ENCODE measurements at regions not wholly inside any gene's neighbourhood (a gene's known extent, or its start where the extent isn't known, plus 50 kb on each side); places are given as distances from the start of the nearest gene placed in this dataset.

DNA sequence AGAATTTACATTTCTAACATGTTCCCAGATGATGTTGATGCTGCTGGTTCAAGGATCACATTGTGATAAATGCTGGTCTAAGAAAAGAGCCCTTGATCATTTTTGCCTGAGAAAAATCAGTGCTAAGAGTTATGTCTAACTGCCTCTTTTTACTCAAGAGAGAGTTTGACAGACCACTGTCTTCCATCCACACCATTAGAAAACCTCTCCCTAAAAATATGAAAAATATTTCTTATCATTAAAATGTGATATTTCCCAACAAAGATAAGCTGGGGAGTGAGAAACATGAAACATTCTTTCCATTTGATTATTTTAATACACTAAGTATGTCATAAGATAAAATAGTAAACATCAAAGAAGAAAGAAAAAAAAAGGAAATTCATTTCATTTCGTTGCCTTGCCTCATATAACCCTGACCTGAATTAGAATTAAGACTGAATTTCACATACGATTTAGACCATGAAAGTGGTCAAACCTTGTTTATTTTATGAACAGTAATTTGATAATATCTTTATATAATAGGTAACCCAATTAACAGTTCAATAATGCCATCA is 471.8 kb upstream of the ARHGEF26 start:
- DNase-seq (ENCODE audit: low read depth), result no peak

DNA sequence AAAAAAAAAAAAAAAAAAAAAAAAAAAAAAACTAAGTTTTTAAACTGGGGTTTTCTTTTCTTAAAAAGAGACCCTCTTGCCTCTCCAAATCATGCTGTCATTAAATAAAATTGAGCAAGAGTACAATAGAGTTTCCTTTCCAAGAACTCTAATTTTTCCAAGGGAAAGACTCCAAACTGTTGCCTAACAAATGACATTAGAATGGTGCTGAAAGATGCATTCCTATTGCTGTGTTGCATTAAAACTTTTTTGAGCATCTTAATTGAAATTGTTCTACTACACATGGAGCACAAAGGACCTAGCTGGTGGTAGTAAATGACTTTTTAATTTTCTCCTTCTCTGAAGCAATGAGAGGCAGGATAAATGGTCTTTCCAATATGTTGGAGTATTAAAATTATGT is 469.1 kb upstream of the ARHGEF26 start:
- no peak for DNase-seq (ENCODE audit: low read depth)

DNA sequence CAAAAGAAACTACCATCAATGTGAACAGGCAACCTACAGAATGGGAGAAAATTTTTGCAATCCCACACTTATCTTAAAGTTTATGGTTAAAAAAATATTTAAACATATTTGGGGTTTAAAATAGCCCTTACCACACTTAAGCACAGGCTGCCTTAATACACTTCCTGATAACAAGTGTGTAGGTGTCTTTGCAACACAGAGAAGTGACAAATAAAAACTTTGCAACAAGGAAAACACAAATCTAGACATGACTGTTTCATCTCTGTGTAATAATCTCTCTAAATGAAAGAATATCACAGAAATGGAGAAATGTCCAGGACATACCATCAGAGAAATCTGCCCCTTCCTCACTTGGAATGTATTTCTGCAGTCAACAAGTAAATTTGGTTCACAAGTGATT is 464.1 kb upstream of the ARHGEF26 start:
- no peak for DNase-seq (ENCODE audit: low read depth)

DNA sequence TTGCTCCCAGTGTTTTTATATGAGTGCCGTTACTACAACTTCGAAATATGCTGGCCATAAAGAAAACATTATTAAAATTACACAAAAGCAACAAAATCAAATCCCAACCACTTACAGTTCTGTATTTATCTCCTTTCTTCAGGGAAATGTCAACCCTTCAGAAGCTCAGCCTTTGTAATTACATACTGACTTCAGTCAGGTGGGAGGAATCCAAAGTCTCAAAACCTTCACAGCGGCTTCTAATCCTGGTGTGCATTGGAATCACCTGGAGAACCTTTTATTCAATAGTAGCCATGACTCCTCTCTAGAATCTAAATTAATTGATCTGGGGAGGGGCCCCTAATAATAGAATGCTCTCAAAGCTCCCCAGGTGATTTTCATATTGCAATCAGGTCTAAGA is 463.7 kb upstream of the ARHGEF26 start:
- no peak for DNase-seq (ENCODE audit: low read depth)

DNA sequence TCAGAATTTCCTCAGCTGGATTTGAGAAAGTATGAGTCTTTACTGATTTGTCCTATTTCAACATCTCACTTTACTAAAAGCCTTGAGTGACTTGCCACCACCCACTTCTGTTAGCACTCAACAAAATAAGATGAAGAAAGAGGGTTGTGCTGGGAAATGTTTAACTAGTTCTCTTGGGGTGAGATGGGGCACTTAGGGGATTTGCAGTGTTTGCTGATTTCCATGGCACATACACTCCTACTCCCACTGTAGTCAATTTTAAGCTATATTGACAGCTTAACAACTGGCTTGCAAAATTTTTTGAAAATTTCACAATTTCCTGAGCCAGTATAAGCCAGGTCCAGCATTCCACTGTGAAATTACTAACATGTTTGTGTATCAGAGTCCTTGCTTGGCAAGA is 463.1 kb upstream of the ARHGEF26 start:
- DNase-seq (ENCODE audit: low read depth), result no peak

DNA sequence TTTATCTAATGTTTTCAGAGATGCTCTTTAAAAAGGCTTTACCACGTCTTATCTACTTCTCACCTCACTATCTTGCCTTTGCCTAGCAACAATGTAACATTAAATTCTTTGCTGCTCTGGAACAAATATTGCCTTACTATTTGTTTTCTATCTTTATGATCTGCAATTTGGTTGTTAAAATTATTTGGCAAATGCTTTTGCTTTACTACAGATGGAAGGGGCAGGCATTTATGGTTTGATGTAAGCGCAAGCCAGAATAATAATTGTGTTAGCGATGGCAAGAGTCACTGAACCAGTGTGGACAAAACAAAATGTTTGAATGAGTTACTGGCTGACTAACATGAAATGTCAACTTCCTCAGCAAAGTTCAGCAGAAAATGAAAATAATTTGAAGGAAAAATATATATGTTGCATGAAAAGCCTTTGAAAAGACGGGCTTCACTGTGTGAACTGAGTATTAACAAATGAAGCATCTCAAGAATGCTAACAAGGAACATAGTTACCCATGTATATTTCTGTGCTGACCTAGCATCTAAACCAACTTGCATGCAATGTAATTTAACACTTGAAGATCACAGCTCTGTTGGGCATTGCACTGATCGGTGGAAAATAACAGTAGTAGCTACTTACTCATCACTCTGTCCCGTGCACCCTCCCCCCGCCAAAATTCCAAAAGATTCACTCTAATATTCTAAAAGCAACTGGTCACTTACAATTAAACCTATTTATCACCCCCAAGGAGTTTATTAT is 454.0 kb upstream of the ARHGEF26 start:
- no peak for DNase-seq (ENCODE audit: low read depth)

DNA sequence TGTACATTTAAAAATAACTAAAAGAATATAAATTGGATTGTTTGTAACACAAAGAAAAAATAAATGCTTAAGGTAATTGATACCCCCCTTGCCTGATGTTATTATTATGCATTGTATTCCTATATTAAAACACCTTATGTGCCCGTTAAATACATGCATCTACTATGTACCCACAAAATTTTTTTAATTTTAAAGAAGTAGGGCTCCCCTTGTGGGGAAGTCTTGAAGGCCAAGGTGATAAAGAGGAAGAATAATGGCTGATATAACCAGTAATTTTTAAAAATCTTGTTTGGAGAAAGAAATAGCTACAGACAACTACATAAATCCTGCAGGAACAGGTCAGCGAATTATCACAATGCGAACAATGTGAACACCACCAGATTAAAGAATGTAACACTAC is 451.7 kb upstream of the ARHGEF26 start:
- DNase-seq (ENCODE audit: low read depth), result no peak

DNA sequence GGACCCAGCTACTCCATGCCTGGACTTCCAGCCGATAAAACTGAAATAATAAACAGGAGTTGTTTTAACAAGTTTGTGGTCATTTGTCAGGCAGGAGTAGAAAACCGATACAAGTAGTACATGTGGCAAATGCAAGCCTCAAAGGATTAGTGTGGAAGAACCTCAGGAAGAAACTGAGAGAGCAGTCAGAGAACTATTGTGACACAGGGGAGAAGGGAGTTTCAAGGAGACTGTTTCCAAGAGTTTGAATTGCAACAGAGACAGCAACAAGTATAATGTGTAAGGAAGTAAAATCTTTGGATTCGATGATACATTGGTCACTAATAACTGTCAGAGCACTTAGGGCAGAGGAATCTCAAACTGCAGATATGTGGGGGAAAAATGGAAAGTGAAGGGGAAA is 450.6 kb upstream of the ARHGEF26 start:
- DNase-seq (ENCODE audit: low read depth), result no peak

DNA sequence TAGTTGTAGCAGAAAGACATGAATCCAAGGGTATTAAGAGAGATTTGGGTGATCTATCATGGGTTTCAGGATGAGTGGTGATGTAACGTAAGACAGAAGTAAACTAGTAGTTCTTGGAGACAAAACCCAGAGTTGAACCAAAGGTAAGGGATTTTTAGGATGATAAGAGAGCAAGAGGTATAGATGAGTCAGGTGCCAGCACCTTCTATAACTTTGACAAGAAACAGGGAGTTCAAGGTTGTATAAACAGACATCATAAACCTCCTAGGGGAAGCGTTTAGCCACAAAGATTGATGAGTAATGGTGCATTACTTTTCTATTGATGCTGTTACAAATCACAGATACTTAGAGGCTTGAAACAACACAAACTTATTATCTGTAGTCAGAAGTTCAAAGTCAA is 447.3 kb upstream of the ARHGEF26 start:
- DNase-seq (ENCODE audit: low read depth), result peak; percentile 16

DNA sequence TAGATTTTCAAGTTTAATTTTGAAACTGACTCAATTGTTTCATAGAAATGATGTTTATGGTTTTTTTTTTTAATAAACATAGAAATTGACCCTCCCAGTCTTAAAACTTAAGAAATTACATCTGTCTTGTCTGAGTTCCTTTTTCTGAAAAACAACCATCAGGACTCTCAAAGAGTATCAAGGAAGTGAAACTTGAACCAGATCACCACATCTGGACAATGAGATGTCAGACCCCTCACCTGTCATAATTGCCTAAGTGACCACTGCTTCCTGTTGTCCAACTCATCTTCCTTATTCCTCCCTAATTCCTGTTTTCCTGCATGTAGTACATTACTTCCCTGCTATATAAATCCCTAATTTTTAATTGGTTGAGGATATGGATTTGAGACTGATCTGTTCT is 441.5 kb upstream of the ARHGEF26 start:
- peak; percentile 14 for DNase-seq (ENCODE audit: low read depth)

DNA sequence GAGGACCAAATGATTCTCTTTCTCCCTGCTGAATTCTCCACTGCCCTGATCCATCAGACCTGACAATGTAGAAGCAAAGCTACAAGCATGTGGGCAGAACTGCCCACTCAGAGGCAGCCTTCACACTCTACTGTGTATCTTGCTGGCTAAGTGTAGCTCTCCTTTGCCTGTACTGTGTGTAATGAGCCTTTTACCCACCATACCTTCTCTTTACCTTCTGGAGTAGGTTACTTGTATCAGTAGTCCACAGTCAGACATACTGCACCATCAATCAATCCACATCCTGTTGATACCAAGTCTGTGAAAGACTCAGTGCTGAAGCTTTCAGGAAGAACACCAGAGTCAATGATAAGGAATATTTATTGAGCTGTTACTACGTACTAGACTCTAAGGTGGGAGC is 440.7 kb upstream of the ARHGEF26 start:
- DNase-seq (ENCODE audit: low read depth), result no peak

DNA sequence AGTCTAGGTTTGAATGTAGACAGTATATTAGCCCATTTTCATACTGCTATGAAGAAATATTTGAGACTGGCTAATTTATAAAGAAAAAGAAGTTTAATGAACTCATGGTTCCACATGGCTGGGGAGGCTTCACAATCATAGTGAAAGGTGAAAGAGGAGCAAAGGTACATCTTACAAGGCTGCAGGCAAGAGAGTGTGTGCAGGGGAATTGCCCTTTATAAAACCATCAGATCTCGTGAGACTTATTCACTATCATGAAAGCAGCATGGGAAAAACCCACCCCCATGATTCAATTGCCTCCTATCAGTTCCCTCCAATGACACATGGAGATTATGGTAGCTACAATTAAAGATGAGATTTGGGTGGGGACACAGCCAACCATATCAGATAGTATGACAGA is 440.1 kb upstream of the ARHGEF26 start:
- DNase-seq (ENCODE audit: low read depth), result no peak

DNA sequence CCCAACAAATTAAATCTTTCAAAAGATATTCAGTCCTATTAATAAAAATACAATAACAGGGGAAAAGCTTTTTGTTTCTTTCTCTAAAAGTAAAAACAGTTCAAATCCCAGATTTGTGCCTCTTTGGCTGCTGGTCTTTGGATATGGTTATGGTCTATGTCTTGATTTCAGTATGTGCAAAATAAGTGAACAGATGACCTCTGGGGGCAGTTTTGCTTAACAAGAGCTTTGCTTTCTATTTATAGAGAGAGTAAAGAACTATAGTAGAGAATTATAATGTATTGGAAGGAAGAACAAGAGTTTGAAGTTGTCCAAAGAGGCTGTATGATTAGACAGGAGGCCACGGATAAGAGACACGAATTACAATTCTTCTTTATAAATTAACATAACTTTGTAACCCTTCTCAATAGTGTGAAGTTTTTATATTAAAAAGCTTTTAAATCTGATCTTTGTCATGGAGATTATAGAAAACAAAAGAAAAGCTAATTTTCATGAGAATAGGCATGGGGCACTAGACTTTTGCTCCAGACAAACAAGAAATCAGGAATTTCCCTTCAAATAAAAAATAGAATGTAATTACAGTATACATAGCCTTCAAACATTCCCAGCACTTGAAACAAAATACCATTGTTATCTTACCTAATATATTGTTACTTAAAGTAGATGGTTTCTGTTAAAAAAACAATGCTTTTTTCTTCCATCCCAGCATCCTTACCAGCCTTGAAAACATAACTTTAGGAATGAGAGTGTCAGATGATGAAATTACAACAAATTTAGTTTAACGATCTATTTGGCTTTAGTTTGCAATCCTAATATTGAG is 432.7 kb upstream of the ARHGEF26 start:
- no peak for DNase-seq (ENCODE audit: low read depth)

DNA sequence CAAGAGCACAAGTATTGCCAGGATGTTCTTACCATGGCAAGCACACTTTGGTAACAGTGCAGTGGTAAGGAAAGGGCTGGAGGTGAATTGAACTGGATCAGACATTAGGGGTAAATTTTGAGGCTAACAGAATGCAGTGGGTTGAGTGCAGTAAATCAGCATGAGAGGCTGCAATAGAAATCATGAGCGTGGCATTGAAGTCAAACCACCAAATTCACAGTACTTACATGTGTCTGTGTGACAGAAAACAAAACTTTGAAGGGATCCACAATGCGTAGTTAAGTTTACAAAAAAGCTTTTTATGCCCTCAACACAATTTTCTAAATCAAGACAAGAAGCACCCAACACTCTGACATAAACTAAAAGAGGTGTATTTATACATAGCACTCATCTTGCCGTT is 428.0 kb upstream of the ARHGEF26 start:
- DNase-seq (ENCODE audit: low read depth), result no peak

DNA sequence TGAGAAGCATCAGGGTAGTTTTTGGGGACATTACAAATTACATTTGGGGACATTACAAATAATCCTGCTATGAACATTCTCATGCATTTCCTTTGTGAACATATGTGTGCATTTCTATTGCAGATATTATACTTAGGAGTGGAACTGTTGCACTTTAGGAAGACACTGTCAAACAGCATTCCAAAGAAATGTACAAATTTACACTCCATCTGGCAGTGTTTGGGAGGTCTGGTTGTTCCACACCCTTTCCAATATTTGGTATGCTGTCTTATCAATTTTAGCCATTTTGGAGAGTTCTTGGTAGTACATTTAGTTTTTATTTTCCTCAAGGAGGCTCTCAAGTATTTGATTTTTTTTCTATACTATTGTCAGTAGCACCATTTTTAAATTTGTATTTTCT is 419.1 kb upstream of the ARHGEF26 start:
- DNase-seq (ENCODE audit: low read depth), result no peak

DNA sequence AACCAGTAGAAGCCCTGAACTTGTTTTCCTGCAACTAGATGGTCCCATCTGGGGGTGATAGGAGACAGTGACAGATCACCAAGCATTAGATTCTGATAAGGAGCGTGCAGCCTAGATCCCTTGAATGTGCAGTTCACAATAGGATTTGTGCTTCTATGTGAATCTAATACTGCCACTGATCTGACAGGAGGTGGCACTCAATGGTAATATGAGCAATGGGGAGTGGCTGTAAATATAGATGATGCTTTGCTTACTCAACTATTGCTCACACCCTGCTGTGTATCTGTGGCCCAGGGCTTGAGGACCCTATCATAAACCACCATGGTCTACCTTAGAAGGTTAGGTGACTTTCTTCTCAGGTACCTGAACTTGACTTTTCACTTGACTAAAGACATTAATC is 417.1 kb upstream of the ARHGEF26 start:
- DNase-seq (ENCODE audit: low read depth), result peak; percentile 11

DNA sequence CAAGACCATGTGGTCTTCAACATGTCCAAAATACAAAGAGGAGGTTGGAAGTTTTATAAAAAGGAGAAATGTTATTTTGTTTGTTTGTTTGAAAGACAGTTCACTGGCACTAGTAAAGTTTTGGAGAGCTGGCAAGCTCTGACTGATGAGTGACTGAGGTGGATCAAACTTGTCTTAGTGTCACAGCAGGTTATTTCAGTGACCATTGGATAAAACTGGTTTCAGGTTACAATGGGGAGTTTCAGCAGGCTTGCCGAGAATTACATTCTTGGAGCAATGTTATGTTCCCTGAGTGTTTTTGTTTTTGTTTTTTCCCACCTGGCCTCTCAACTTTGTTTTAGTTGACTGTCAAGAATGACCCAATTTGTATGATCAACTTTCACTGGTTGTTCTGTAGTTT is 414.5 kb upstream of the ARHGEF26 start:
- no peak for DNase-seq (ENCODE audit: low read depth)

DNA sequence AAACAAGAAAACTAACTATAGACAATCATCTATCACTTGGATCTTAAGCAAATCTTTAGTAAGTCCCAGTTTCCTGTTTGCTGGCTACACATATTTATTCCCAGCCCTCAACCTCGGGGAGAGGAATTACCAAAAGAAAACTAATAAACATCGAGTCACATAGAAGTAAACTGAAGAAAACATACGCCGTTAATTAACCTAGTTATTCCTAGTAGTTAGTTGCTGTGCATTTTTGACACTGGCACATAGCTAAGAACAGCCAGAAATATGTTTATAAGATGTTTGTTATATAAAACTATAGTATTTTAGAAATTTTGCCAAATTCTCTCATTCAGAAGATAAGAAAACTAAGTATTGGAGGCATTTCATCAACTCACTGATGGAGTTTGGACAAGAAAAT is 407.2 kb upstream of the ARHGEF26 start:
- no peak for DNase-seq (ENCODE audit: low read depth)

DNA sequence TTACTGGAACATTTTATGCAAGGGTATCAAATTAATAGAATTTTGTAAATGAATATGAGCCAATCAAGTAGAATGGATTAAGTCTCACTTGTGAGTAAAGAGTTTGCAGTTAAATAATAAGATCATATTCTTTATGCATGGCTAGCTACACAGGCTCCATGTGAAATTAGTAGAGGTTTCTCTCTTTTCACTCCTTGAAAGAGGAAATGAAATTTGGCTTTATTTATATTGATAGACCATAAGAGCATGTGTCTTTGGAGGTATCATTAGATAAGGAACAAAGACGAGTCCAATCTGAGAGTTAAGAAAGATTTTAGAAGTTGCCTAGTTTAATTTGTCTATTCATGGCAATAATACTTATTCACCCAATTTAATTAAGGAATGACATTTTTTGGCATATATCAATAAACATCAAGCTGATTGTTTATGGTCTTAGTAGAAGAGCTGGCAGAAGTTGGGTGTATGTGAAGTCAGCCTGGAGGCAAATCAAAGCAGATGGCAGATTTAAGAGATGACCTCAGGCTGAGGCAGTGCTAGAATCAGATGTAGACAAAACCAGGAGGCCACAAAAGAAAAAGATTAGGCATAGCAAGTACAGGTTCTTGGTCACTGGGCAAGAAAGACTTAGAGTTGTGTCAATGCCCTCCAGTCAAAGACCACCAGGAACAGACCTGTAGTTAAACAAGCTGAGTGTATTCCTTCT is 406.5 kb upstream of the ARHGEF26 start:
- DNase-seq (ENCODE audit: low read depth), result no peak

DNA sequence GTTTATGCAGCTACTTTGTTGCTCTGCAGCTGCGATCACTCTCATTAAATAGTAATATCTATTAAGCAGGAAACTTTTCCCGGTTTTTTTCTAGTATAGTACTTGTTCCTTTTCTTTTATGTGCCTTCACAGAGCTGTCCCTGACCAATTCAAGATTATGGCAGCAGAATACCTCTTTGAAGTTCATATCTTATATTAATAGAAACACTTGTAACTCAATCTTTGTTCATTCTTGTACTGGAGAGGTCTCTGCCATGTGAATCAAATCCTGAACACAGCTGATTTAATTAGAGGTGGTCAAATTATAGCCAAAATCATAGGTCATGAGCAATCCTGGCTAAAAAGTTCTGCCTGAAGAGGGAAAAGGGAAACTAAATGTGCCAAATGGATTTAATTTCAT is 399.0 kb upstream of the ARHGEF26 start:
- no peak for DNase-seq (ENCODE audit: low read depth)

DNA sequence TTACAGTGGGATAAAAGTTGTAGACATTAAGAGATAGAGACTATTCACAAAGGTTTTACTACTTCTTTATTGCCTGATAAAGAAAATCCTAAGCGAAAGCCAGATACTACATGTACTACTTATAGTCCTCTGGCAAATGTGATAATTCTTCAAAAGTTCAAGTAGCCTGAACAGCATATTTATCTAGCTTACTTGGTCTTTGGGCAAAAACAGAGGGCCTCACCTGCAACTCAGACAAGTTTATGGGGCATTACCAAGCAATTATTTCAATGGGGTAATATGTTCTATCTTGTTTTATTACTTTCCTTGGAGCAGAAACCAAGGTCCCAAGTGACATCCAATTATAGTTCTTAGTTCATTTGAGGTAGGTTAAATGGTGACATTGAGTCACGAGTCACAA is 390.1 kb upstream of the ARHGEF26 start:
- no peak for DNase-seq (ENCODE audit: low read depth)

All from HT1080 (cell line).